ENCODE measurements at regions not wholly inside any gene's neighbourhood (a gene's known extent, or its start where the extent isn't known, plus 50 kb on each side); places are given as distances from the start of the nearest gene placed in this dataset.

DNA sequence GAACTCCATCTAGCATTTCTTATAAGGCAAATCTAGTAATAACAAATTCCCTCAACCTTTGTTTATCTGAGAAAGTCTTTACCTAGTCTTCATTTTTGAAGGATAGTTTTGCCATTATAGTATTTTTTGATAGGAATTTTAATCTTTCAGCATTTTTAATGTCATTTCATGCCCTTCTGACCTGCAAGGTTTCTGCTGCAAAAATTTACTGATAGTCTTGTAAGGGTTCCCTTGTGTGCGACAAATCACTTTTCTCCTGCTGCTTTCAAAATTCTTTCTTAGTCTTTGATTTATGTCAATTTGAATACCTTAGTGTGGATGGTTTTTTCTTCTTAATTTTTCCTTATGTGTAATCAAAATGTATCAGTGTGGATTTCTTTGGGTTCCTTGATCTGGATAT lies 297.5 kb upstream of the FAM78B start:
- TF ChIP-seq, protein P1, sequence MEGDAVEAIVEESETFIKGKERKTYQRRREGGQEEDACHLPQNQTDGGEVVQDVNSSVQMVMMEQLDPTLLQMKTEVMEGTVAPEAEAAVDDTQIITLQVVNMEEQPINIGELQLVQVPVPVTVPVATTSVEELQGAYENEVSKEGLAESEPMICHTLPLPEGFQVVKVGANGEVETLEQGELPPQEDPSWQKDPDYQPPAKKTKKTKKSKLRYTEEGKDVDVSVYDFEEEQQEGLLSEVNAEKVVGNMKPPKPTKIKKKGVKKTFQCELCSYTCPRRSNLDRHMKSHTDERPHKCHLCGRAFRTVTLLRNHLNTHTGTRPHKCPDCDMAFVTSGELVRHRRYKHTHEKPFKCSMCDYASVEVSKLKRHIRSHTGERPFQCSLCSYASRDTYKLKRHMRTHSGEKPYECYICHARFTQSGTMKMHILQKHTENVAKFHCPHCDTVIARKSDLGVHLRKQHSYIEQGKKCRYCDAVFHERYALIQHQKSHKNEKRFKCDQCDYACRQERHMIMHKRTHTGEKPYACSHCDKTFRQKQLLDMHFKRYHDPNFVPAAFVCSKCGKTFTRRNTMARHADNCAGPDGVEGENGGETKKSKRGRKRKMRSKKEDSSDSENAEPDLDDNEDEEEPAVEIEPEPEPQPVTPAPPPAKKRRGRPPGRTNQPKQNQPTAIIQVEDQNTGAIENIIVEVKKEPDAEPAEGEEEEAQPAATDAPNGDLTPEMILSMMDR (IDR thresholded peaks at IDR 0.05) = no peak
- TF ChIP-seq POLR2AphosphoS5 (IDR thresholded peaks at IDR 0.05) (no peak), POLR2A (IDR thresholded peaks at IDR 0.05) (no peak)
